Effector CD8-positive, alpha-beta T cell (primary cell): ENCODE measurements at regions not wholly inside any gene's neighbourhood (a gene's known extent, or its start where the extent isn't known, plus 50 kb on each side); places are given as distances from the start of the nearest gene placed in this dataset.
"Not testable (repeated sequence)": the region's sequence is repeated elsewhere in the genome, so short reads cannot be mapped to it uniquely, and the experiment has no call there.

Experiments
- DNase-seq: peaks from one replicate; lab custom pipeline; 2025; lab: John Stamatoyannopoulos, UW

- no peak for DNase-seq
Observed at GRCh38 chr12:38159591-38160317, 156.8 kb upstream of the ALG10B start.

GRCh38 chr12:38160318-38161122, 156.1 kb upstream of the ALG10B start:
- no peak for DNase-seq

DNA sequence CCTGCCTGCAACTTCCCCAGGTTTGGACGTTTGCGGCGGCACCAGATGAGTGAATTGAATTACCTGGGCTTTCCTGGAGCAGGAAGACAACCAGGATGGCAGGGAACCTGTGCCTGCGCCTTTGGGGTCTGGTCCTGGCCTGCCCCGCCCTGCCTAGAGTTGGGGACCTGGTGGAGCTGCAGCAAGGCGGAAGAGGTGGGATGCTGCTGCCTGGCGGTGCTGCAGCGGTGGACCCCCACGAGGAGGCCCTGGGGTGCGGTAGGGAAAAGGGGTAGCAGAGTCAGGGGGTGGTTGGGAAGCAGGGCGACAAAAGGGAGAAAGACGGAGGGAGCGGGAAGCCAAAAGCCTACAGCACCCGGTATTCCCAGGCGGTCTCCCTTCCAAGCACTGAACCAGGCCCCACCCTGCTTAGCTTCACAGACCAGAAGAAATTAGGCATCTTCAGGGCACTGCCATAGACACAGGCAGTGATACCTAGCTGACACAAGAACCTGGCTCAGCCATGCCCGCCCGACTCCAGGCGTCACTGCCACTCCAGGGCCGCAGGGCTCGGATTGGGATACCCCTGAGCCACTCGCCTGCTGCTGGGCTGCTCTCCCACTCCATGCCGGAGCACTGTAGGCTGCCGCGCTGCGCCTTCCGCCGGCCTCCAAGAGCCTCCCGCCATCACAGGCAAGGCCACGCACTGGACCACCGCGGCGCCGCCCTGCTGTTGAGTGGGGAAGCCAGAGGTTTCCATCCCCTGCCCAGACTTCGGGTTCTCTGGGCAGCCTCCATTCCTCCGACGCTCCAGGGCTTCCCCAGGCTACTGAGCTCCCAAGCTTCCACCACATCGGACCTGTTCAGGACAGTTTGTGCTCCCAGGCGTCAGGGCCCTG, 155.2 kb upstream of the ALG10B start:
- DNase-seq = no peak

DNA sequence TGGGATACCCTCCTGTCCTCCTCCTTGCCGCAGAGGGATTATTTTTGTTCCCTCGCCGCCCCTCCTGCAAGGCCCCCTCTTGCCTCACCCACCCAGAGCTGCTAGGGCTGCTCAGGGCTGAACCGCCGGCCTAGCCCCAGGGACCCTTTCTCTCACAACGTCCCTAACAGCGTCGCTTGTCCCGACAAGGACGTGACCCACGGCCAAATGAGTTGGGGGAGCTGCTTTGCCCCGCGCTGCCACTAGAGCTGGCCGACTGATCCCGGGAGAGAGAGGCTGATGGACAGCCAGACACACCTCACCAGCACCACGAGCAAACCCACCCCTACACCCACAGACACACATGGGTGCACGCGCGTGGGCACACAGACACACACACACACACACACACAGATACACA, 154.6 kb upstream of the ALG10B start:
- no peak for DNase-seq

DNA sequence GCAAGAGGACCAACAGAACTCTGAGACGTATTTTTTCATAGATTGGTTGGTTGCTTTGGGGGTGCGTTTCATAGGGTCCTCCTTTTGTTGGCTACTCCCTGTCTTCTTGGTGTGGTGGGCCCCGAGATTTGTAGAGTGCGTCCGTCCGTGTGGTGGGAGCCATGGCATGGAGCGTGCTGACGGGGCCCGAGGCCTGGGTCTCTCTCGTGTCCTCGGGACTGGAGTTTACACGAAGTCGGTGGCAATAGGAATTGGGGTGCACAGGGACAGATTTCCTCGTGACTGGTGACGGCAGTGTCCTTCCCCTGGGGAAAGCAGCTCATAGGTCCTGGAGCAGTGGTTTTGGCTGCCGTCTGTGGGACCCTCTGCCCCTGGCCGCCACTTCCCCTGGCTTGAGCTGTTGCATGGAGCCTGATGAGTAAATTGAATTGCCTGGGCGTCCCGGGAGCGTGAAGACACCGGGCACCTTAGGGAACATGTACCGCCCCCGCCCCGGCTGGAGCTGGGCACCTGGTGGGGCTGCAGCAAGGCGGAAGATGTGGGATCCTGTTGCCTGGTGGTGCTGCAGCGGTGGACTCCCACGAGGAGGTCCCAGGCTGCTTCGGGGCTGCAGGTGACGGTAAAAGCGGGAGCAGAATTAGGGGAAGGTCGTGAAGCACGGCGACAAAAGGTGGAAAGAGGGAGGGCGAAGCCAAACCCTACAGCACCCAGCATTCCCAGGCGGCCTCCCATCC, 153.7 kb upstream of the ALG10B start:
- no peak for DNase-seq

DNA sequence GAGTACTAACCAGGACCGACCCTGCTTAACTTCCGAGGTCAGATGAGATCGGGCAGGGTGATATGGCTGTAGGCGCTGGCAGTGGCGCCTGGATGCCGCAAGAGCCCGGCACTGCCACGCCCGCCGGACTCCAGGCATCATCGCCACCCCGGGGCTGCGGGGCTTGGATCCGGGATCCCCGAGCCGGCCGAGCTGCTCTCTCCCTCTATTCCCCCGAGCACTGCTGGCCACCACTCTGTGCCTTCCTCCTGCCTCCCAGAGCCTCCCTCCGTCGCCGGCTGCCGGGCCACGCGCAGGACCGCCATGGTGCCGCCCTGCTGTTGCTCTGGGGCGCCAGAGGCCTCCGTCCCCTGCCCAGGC, 153.2 kb upstream of the ALG10B start:
- DNase-seq = no peak

DNA sequence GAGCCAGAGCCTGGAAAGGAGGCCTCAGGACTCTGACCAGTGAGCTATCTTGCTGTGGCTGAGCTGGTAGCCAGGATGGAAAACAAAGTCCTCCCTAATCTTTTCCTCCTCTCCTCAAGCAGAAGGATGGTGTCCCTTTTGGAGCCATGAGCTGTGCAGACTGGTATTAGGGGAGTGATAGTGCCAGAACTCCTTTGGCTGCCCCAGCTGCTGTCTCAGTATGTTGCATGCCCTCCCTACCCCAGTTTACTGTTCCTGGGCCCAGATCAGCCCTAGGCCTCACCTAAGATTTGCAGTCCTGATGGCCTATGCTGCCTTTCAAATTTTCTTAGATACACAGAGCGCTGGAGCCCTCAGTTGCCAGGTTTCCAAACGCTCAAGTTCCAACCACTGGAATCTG, 150.3 kb upstream of the ALG10B start:
- no peak for DNase-seq

DNA sequence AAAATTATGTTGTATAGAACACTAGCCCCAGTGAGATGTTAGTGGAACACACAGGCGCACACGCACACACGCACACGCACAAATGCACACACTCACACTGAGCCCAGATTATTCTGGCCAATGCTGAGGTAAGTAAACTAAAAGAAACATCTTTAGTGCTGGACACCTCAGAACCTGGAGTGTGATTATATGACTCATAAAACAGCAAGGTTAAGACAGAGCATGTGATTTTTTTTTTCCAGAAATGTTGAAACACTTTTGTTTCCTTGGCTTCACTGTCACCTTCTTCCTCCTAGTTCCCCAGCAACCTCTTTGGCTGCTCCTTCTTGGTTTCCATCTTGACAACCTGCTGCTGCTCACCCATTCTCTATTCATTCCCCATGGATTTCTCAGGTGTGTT, 141.0 kb upstream of the ALG10B start:
- no peak for DNase-seq

GRCh38 chr12:38183617-38184016, 133.0 kb upstream of the ALG10B start:
- not testable (repeated sequence) for DNase-seq

- not testable (repeated sequence) for DNase-seq
Observed at GRCh38 chr12:38197286-38197685, 119.3 kb upstream of the ALG10B start.

- no peak for DNase-seq
Observed at GRCh38 chr12:38201461-38202276, 114.9 kb upstream of the ALG10B start.

DNA sequence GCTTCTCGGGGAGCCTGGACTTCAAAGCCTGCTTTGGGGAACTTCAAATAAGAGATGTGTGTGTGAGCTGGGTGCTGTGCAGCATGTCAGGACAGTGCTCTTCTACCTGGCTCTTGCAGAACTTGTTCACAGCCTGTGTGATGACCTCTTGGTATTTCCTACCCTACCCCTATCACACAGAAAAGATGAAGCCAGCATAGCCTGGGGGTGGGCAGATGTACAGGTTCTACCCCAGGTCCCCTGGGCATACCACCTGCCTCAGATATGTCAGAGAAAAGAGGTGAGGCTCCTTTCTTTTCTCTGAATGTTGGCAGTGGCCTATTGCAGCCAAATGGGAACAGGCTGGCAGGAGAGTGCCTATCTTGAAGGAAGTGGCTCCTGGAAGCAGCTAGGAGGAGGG, 111.7 kb upstream of the ALG10B start:
- DNase-seq = no peak

- DNase-seq = no peak
Observed at GRCh38 chr12:38222011-38222410, 94.6 kb upstream of the ALG10B start.

DNA sequence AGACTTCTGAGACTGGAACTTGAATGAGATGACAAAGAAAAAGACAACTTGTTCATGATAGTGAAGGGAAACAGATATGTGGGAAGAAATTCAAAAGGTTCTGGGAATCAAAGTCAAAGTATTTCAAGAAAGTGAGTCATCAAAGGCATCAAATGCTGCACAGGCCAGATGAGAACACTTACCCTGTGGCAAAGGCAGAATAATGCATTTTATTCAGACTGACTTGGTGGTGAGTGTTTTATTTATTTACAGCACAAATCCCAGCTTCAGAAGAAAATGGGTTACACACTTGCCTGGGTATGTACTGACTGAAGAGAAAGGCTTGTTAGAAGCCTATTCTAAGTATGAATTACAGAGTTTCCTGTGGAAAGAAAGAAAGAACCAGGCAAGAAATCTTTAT, 78.2 kb upstream of the ALG10B start:
- not testable (repeated sequence) for DNase-seq

- no peak for DNase-seq
Observed at GRCh38 chr12:38253778-38254177, 62.8 kb upstream of the ALG10B start.

- no peak for DNase-seq
Observed at GRCh38 chr12:38258411-38258810, 58.2 kb upstream of the ALG10B start.
